A549 (cell line): ENCODE measurements at regions not wholly inside any gene's neighbourhood (a gene's known extent, or its start where the extent isn't known, plus 50 kb on each side); places are given as distances from the start of the nearest gene placed in this dataset.

ENCODE experiments used
- CHD2 ChIP-seq: fragments of 150-350 bp; IDR thresholded peaks from 2 replicates; pipeline ENCODE4 v1.6.1; 2014; ENCODE audit warnings: low read length; ENCODE audit not compliant: partially characterized antibody
- CTCF ChIP-seq: fragments of >200 bp; sonication (Bioruptor Twin); formaldehyde crosslinking; IDR thresholded peaks from 3 replicates; pipeline ENCODE4 v1.5.1; 2016
- ELK1 ChIP-seq: fragments of 150-350 bp; IDR thresholded peaks from 2 replicates; pipeline ENCODE4 v1.6.1; 2014; ENCODE audit warnings: low read depth, mild to moderate bottlenecking, low read length
- MAFK ChIP-seq: fragments of 450-650 bp; IDR thresholded peaks from 2 replicates; pipeline ENCODE4 v1.6.1; 2014; ENCODE audit not compliant: partially characterized antibody
- PHF8 ChIP-seq: fragments of 200-600 bp; sonication (generic); IDR thresholded peaks from 2 replicates; pipeline ENCODE4 v1.6.1; 2016; ENCODE audit warnings: low read depth, mild to moderate bottlenecking, antibody characterized with exemption, moderate library complexity, borderline replicate concordance
- RAD21 ChIP-seq, 2 experiments: fragments of >200 bp in 1 of 2; sonication (Bioruptor Twin) in 1 of 2; formaldehyde crosslinking in 1 of 2; IDR thresholded peaks in 1 of 2; conservative IDR thresholded peaks in 1 of 2; 2 replicates in 1 of 2; 3 replicates in 1 of 2; pipeline ENCODE4 v1.6.1; 2012 to 2018; ENCODE audit warnings: inconsistent platforms in 1 of 2
- REST ChIP-seq: fragments of 200-600 bp; sonication (generic); IDR thresholded peaks from 2 replicates; pipeline ENCODE4 v1.6.1; 2016; ENCODE audit warnings: antibody characterized with exemption, mild to moderate bottlenecking, moderate library complexity
- RFX5 ChIP-seq: fragments of 450-650 bp; IDR thresholded peaks from 2 replicates; pipeline ENCODE4 v1.7.1; 2014; ENCODE audit warnings: antibody characterized with exemption, mild to moderate bottlenecking, moderate library complexity
- SMC3 ChIP-seq: fragments of >200 bp; sonication (Bioruptor Twin); formaldehyde crosslinking; IDR thresholded peaks from 3 replicates; pipeline ENCODE4 v1.6.1; 2018; ENCODE audit warnings: inconsistent platforms
- SREBF2 ChIP-seq: fragments of 450-650 bp; IDR thresholded peaks from 2 replicates; pipeline ENCODE4 v1.6.1; 2014; ENCODE audit warnings: mild to moderate bottlenecking, moderate library complexity
- USF2 ChIP-seq: fragments of 450-650 bp; IDR thresholded peaks from 2 replicates; pipeline ENCODE4 v1.6.1; 2014; ENCODE audit warnings: antibody characterized with exemption
- ZC3H11A ChIP-seq: fragments of 450-650 bp; IDR thresholded peaks from 2 replicates; pipeline ENCODE4 v1.6.1; 2014; ENCODE audit warnings: antibody characterized with exemption, mild to moderate bottlenecking

- TF ChIP-seq CTCF (no peak), MAFK (no peak), CHD2 (no peak), SREBF2 (no peak), USF2 (no peak), ELK1 (no peak), REST (no peak), SMC3 (no peak), ZC3H11A (no peak), RFX5 (no peak), PHF8 (no peak), RAD21 (conservative IDR thresholded peaks at IDR 0.05 in 1 of 2, IDR thresholded peaks at IDR 0.05 in 1 of 2) (no peak)
These were observed 902.9 kb downstream of the TMEM182 start for GRCh38 chr2:103664690-103665089.
